HEK293 (cell line): ENCODE measurements at regions not wholly inside any gene's neighbourhood (a gene's known extent, or its start where the extent isn't known, plus 50 kb on each side); places are given as distances from the start of the nearest gene placed in this dataset.

Experiments
- CTCF ChIA-PET: fragments of 350-600 bp; formaldehyde crosslinking; extraction: SDS; loops from one replicate; lab custom pipeline; 2021; ENCODE audit warnings: antibody characterized with exemption; lab: Yijun Ruan, JAX
- POLR2A ChIA-PET: fragments of 300-600 bp; formaldehyde crosslinking; extraction: SDS; loops from one replicate; lab custom pipeline; 2020; ENCODE audit warnings: antibody characterized with exemption, inconsistent platforms; lab: Yijun Ruan, JAX
- H3K27ac ChIP-seq: fragments of 200-500 bp; sonication (Bioruptor generic); 2 replicates; pipeline ENCODE4 v1.5.1; 2014; ENCODE audit warnings: low read depth, low read length, control low read depth, inconsistent platforms; ENCODE audit errors: extremely low read depth
- H3K36me3 ChIP-seq, 2 experiments: fragments of 200-500 bp in 1 of 2; sonication (Bioruptor generic) in 1 of 2; 1 replicate in 1 of 2; 2 replicates in 1 of 2; pipeline ENCODE4 v1.5.1; 2014 to 2017; ENCODE audit warnings: inconsistent platforms in 2 of 2, low read length in 2 of 2; ENCODE audit not compliant: control insufficient read depth in 2 of 2, insufficient read depth in 1 of 2
- H3K4me1 ChIP-seq: fragments of 200-500 bp; sonication (Bioruptor generic); 2 replicates; pipeline ENCODE4 v1.5.1; 2014; ENCODE audit warnings: mild to moderate bottlenecking, low read length, inconsistent platforms; ENCODE audit not compliant: control insufficient read depth, insufficient read depth
- H3K4me3 ChIP-seq: 2 replicates; pipeline ENCODE4 v1.5.1; 2011; ENCODE audit warnings: low read depth, mild to moderate bottlenecking, control low read depth, low read length, moderate library complexity
- H3K9me3 ChIP-seq: fragments of 200-500 bp; sonication (Bioruptor generic); 2 replicates; pipeline ENCODE4 v1.5.1; 2014; ENCODE audit warnings: low read depth, low read length, inconsistent platforms; ENCODE audit not compliant: control insufficient read depth, insufficient read depth
- HOXC10 ChIP-seq: sonication (generic); formaldehyde crosslinking; IDR thresholded peaks from 2 replicates; pipeline ENCODE4 v1.8.1; 2023; ENCODE audit warnings: mild to moderate bottlenecking, missing genetic modification reagents
- KLF16 ChIP-seq: fragments of 450-650 bp; formaldehyde crosslinking; IDR thresholded peaks from 2 replicates; pipeline ENCODE4 v1.5.1; 2017; ENCODE audit warnings: missing biosample characterization, missing genetic modification characterization
- SETDB1 ChIP-seq: IDR thresholded peaks from one replicate; pipeline ENCODE4 v1.6.1; 2017; ENCODE audit warnings: mild to moderate bottlenecking, low read length, moderate library complexity, mixed read lengths; ENCODE audit not compliant: insufficient read length
- ZNF114 ChIP-seq: fragments of 450-650 bp; formaldehyde crosslinking; IDR thresholded peaks from 2 replicates; pipeline ENCODE4 v1.5.0; 2017; ENCODE audit warnings: missing biosample characterization, missing genetic modification characterization
- ZNF146 ChIP-seq: fragments of 450-650 bp; formaldehyde crosslinking; IDR thresholded peaks from 2 replicates; pipeline ENCODE4 v1.5.1; 2016; ENCODE audit warnings: missing biosample characterization, missing genetic modification characterization
- ZNF155 ChIP-seq: fragments of 450-650 bp; formaldehyde crosslinking; IDR thresholded peaks from 2 replicates; pipeline ENCODE4 v1.5.1; 2016; ENCODE audit warnings: missing biosample characterization, missing genetic modification characterization
- ZNF2 ChIP-seq: fragments of 450-650 bp; formaldehyde crosslinking; IDR thresholded peaks from 2 replicates; pipeline ENCODE4 v1.5.1; 2016; ENCODE audit warnings: missing biosample characterization, missing genetic modification characterization
- ZNF341 ChIP-seq: fragments of 450-650 bp; formaldehyde crosslinking; IDR thresholded peaks from 2 replicates; pipeline ENCODE4; 2016; ENCODE audit warnings: low read depth, missing biosample characterization, missing genetic modification characterization
- ZNF350 ChIP-seq: fragments of 450-650 bp; formaldehyde crosslinking; IDR thresholded peaks from 2 replicates; pipeline ENCODE4 v1.5.0; 2017; ENCODE audit warnings: missing biosample characterization, mild to moderate bottlenecking, missing genetic modification characterization
- ZNF391 ChIP-seq: fragments of 450-650 bp; formaldehyde crosslinking; IDR thresholded peaks from 2 replicates; pipeline ENCODE4 v1.5.1; 2016; ENCODE audit warnings: low read depth, missing biosample characterization, missing genetic modification characterization, borderline replicate concordance
- ZNF423 ChIP-seq: fragments of 450-650 bp; formaldehyde crosslinking; IDR thresholded peaks from 2 replicates; pipeline ENCODE4 v1.5.1; 2016; ENCODE audit warnings: missing biosample characterization, missing genetic modification characterization
- ZNF510 ChIP-seq: fragments of 450-650 bp; formaldehyde crosslinking; IDR thresholded peaks from 2 replicates; pipeline ENCODE4 v1.5.1; 2018; ENCODE audit warnings: mild to moderate bottlenecking, missing genetic modification characterization, missing biosample characterization; ENCODE audit not compliant: insufficient replicate concordance
- ZNF530 ChIP-seq: fragments of 450-650 bp; formaldehyde crosslinking; IDR thresholded peaks from 2 replicates; pipeline ENCODE4 v1.5.1; 2016; ENCODE audit warnings: low read depth, missing biosample characterization, missing genetic modification characterization
- ZNF558 ChIP-seq: fragments of 450-650 bp; formaldehyde crosslinking; IDR thresholded peaks from 2 replicates; pipeline ENCODE4 v1.5.1; 2016; ENCODE audit warnings: missing biosample characterization, missing genetic modification characterization
- ZNF596 ChIP-seq: fragments of 450-650 bp; IDR thresholded peaks from 2 replicates; pipeline ENCODE4 v1.5.0; 2018; ENCODE audit warnings: missing biosample characterization, mild to moderate bottlenecking, missing genetic modification characterization, moderate library complexity
- ZNF664 ChIP-seq: fragments of 450-650 bp; formaldehyde crosslinking; IDR thresholded peaks from 2 replicates; pipeline ENCODE4 v1.5.1; 2016; ENCODE audit warnings: missing biosample characterization, missing genetic modification characterization
- ZSCAN23 ChIP-seq: fragments of 450-650 bp; formaldehyde crosslinking; IDR thresholded peaks from 2 replicates; pipeline ENCODE4 v1.5.1; 2016; ENCODE audit warnings: missing biosample characterization, missing genetic modification characterization
- TF ChIP-seq, protein P1 (sequence below): fragments of 450-650 bp; formaldehyde crosslinking; optimal IDR thresholded peaks from 2 replicates; pipeline ENCODE3; 2016; ENCODE audit warnings: missing biosample characterization, mild to moderate bottlenecking, missing genetic modification characterization
- TF ChIP-seq, protein P2 (sequence below): fragments of 450-650 bp; formaldehyde crosslinking; IDR thresholded peaks from 2 replicates; pipeline ENCODE4; 2016; ENCODE audit warnings: missing biosample characterization, missing genetic modification characterization
- TF ChIP-seq, protein P3 (sequence below): fragments of 450-650 bp; formaldehyde crosslinking; IDR thresholded peaks from 2 replicates; pipeline ENCODE4 v1.5.1; 2016; ENCODE audit warnings: missing biosample characterization, missing genetic modification characterization
- TF ChIP-seq, protein P4 (sequence below): fragments of 450-650 bp; formaldehyde crosslinking; IDR thresholded peaks from 2 replicates; pipeline ENCODE4 v1.5.0; 2017; ENCODE audit warnings: missing biosample characterization, missing genetic modification characterization, borderline replicate concordance

DNA sequence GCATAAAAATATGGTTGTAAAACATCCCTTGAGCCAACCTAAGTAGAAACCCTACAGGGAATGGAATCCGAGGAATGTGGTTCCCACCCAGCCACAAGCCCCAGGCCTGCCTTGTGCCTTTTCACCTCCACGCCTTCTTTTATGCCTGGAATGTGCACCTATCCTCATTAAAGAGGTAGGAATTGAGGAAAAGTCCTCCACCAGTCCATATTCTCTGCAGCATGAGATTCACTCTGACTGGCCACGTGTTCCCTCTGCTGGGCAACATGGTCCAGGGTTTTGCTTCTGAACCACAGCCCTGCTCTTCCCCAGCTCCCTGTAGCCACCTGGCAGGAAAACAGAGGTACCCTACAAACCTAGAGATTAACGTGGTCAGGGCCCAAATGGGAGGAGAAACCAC, 787.9 kb upstream of the RAB6C start (continued):
- TF ChIP-seq, protein P1, sequence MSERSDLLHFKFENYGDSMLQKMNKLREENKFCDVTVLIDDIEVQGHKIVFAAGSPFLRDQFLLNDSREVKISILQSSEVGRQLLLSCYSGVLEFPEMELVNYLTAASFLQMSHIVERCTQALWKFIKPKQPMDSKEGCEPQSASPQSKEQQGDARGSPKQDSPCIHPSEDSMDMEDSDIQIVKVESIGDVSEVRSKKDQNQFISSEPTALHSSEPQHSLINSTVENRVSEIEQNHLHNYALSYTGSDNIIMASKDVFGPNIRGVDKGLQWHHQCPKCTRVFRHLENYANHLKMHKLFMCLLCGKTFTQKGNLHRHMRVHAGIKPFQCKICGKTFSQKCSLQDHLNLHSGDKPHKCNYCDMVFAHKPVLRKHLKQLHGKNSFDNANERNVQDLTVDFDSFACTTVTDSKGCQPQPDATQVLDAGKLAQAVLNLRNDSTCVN (tag by site-specific recombination), result no peak
- TF ChIP-seq ZNF530, result no peak
- TF ChIP-seq ZNF558 (tag by site-specific recombination), result no peak
- TF ChIP-seq ZSCAN23 (tag by site-specific recombination), result no peak

DNA sequence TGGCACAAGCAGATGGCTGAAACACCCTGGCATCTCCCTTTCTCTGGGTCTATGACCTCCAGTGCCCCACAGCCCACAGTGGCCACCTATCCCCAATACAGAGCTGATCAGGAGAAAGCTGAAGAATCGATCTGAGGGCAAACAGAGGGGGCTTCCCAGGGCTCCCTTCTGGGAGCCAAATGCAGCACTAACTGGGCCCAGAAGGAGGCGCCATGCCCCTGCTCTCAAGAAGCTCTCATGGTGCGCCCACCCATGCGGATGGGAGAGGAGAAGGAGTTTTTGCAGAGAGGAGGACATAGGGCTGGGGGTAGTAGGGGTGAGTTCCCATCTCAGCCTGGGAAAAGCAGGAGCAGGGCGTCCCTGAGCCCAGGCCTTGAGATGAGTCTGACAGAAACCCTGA, 787.3 kb upstream of the RAB6C start:
- TF ChIP-seq SETDB1, result no peak
- no peak for TF ChIP-seq ZNF596 (tag by site-specific recombination)
- TF ChIP-seq HOXC10 (CRISPR knock-in tag), result no peak
- TF ChIP-seq KLF16 (tag by site-specific recombination), result no peak
- TF ChIP-seq ZNF341 (tag by site-specific recombination), result no peak
- TF ChIP-seq, protein P2, sequence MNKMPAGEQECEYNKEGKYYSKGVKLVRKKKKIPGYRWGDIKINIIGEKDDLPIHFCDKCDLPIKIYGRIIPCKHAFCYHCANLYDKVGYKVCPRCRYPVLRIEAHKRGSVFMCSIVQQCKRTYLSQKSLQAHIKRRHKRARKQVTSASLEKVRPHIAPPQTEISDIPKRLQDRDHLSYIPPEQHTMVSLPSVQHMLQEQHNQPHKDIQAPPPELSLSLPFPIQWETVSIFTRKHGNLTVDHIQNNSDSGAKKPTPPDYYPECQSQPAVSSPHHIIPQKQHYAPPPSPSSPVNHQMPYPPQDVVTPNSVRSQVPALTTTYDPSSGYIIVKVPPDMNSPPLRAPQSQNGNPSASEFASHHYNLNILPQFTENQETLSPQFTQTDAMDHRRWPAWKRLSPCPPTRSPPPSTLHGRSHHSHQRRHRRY (tag by site-specific recombination), result no peak
- no peak for TF ChIP-seq ZNF391 (tag by site-specific recombination)
- TF ChIP-seq ZNF146 (tag by site-specific recombination), result no peak
- no peak for TF ChIP-seq ZNF664
- TF ChIP-seq, protein P3, sequence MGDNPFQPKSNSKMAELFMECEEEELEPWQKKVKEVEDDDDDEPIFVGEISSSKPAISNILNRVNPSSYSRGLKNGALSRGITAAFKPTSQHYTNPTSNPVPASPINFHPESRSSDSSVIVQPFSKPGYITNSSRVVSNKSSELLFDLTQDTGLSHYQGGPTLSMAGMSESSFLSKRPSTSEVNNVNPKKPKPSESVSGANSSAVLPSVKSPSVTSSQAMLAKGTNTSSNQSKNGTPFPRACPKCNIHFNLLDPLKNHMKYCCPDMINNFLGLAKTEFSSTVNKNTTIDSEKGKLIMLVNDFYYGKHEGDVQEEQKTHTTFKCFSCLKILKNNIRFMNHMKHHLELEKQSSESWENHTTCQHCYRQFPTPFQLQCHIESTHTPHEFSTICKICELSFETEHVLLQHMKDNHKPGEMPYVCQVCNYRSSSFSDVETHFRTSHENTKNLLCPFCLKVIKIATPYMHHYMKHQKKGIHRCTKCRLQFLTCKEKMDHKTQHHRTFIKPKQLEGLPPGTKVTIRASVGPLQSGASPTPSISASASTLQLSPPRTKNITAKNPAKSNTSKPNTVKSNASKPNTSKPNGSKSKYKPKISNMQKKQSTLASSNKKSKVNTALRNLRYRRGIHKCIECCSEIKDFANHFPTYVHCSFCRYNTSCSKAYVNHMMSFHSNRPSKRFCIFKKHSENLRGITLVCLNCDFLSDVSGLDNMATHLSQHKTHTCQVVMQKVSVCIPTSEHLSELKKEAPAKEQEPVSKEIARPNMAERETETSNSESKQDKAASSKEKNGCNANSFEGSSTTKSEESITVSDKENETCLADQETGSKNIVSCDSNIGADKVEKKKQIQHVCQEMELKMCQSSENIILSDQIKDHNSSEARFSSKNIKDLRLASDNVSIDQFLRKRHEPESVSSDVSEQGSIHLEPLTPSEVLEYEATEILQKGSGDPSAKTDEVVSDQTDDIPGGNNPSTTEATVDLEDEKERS (tag by site-specific recombination), result no peak
- TF ChIP-seq, protein P4, sequence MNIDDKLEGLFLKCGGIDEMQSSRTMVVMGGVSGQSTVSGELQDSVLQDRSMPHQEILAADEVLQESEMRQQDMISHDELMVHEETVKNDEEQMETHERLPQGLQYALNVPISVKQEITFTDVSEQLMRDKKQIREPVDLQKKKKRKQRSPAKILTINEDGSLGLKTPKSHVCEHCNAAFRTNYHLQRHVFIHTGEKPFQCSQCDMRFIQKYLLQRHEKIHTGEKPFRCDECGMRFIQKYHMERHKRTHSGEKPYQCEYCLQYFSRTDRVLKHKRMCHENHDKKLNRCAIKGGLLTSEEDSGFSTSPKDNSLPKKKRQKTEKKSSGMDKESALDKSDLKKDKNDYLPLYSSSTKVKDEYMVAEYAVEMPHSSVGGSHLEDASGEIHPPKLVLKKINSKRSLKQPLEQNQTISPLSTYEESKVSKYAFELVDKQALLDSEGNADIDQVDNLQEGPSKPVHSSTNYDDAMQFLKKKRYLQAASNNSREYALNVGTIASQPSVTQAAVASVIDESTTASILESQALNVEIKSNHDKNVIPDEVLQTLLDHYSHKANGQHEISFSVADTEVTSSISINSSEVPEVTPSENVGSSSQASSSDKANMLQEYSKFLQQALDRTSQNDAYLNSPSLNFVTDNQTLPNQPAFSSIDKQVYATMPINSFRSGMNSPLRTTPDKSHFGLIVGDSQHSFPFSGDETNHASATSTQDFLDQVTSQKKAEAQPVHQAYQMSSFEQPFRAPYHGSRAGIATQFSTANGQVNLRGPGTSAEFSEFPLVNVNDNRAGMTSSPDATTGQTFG (tag by site-specific recombination), result no peak
- TF ChIP-seq ZNF350, result no peak
- ChIA-PET POLR2A (no interaction called here), CTCF (interaction anchor here (0.7 kb wide), 1 partner anchor 10 kb away, joined by 3 read pairs; no protein-coding TSS in a partner anchor)
- Histone ChIP-seq H3K36me3 (no peaks in the 10 kb centered on the region), H3K4me1 (no peaks in the 10 kb centered on the region), H3K9me3 (no peaks in the 10 kb centered on the region), H3K27ac (no peak overlapping the region), H3K4me3 (no peak overlapping the region)

DNA sequence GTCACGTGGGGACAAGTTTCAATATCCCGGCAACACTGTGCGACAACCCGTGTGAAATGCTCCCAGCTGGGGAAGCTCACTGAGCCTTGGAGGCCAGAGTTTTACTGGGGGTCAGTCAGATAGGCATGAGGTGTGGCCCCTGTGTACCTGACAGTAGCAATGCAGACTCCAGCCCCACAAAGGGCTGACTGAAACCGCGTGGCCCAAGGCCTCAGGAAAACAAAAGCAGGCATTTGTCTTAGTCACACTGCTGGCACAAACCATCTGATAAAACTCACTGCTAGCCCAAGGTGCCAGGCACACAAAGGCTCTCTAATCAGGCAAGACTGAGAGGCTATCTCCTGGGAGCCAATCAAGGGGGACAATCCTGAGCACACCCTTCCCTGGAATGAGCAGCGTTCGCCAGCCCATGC, 786.6 kb upstream of the RAB6C start:
- no peak overlapping the region for H3K27ac ChIP-seq
- TF ChIP-seq ZNF114 (tag by site-specific recombination) (no peak), ZNF2 (tag by site-specific recombination) (no peak), ZNF423 (tag by site-specific recombination) (no peak), ZNF510 (tag by site-specific recombination) (no peak), ZNF155 (tag by site-specific recombination) (no peak)
- ChIA-PET CTCF (no interaction called here), POLR2A (no interaction called here)
- no peaks in the 10 kb centered on the region for H3K36me3 ChIP-seq
- no peak overlapping the region for H3K4me3 ChIP-seq
- no peaks in the 10 kb centered on the region for H3K4me1 ChIP-seq
- no peaks in the 10 kb centered on the region for H3K9me3 ChIP-seq
